Kidney tubule cell (primary cell): ENCODE measurements at regions not wholly inside any gene's neighbourhood (a gene's known extent, or its start where the extent isn't known, plus 50 kb on each side); places are given as distances from the start of the nearest gene placed in this dataset.
A peak's percentile ranks its signal among the peaks of the same experiment; 100 is the strongest.

Source experiments
- DNase-seq: peaks from one replicate; pipeline ENCODE4 v3.0.0-alpha.2; 2018; ENCODE audit warnings: low spot score

DNA sequence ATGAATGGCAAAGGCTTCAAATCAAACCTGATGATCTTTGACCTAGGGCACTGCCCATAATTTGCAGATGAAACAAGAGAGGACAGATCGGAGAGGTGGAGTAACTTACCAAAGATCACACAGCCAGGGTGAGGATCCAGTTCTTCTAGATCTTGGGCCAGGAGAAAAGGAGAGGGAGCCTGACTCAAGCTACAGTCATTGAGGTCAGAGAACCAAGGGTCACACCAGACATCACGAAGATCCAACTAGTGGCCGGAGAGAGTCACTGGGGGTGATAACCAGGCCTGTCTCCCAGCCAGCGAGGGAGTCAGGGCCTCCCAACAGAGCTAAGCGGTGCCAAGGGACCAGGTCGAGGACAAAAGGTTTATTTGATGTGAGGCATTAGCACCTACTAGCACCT, 115.0 kb downstream of the RIPK4 start:
- peak; percentile 23 for DNase-seq

DNA sequence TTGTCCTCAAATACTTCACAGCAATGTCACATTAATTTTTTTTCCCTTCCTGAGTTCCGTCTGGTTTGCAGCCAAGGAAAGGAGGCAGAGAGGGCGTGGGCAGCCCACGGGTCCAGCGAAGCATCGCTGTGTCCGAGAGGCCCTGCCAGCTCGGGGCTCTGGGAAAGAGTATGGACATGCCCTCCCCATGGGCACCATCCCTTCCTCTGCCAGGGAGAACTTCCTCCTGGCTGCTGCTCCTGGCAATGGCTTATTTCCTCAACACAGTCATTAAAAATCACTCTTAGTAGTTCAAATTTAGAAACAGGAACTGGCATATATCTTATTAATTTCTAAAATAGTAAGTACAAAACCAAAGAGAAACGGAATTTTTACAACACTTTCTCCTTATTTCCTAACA, 115.4 kb downstream of the RIPK4 start:
- DNase-seq = no peak

DNA sequence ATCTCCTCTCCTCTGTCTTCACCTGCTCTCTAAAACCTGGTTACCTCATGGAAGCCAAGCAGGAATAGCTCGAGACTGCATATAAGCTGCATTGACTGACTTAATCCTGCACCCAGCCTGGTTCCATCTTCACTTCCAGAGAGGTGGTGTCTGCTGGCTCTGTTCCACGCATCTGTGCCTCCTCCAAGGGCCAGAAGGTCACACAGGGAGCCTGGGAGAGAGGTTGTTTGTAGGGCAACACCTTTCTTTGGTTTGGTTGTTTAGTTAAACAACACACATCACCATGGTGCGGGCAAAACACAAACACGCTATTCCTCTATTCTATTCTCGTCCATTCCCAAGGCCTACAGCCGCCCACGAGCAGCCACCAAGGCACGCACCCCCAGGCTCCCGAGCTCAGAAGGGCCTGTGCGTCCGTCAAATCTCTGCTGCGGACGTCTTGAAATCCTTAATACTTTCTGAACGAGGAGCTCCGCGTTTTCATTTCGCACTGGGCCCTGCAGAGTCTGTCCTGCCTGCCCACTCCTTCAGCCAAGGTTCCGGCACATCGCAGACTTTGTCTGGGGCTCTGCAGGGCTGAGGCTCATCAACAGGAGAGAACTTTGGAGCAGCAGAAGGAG, 116.2 kb downstream of the RIPK4 start:
- no peak for DNase-seq

GRCh38 chr21:41648591-41649031, 118.2 kb downstream of the RIPK4 start:
- peak; percentile 64 for DNase-seq

DNA sequence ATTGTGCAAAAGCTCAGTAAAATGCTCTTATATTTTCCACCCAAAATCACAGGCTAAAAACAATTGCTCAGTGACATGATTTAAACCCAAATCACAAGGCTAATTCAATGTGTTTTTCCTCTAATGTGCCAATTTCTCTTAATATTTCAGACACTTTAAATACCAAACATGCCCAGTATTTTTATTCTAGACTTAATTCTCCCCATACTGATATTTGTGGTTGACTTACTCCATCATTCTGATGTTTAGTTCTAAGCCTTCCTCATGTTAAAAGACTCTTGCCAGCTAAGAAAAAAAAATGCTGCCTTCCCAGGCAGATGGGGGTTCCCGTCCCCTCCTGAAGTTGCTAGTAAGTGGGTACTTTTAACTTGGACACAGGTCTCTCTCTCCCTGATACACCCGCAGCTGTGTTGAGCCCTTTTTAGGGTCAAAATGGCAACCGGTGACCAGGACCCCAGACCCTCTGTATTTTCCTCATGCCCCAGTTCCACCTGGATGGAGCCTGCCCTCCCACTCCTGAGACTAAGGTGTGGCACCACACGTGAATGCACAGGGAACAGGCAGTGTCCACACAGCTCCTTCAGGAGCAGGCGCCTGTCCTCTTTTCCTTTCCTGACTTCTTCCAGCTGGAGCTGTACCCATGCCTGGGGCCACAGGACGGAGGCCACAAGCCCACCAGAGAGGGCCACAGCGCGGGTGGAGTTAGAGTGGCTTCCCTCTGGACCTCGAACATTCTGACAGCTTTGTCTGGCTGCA, 118.9 kb downstream of the RIPK4 start:
- no peak for DNase-seq

- DNase-seq = no peak
Measured at GRCh38 chr21:41643246-41643966, 123.4 kb downstream of the RIPK4 start.

DNA sequence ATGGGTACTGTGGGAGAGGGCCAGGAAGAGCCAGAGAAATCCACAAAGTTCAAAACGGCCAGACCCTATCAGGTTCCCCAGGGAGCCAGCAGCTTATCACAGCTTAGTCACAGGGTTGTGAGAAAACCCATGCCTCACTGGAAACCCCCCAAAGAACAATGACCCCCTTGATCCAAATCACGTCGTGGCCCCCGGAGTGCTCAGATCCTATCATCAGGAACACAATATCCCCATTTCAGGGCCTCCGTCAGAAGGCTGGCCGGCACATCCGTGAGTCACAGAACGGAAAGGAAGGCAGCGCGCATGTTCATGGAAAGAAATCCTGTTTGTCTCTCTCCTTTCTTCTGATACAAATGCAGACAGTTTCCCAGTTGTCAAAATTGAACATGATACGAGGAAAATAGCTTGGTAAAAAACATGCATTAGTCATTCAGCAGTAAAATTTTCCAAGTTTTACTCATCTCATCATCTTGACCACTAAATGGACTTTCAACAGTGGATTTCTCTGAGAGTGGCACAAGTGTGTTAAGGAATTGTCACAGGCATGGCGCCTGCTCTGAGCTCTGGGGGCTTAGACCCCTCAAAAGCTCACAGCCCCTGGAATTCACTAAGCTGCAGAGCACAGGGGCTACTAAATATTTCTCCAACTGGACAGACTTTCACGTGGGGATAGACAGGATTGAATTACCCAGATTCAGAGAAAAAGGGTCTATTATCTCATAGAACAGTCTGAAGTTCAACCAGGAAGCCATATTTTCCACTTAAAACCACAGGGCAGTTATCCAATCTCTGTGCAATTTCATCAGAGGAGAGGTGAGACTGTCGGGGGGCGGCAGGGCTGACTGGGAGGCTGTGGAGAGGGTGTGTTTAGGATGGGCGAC, 124.8 kb downstream of the RIPK4 start:
- peak; percentile 89 for DNase-seq

GRCh38 chr21:41641510-41641815, 125.4 kb downstream of the RIPK4 start:
- no peak for DNase-seq

DNA sequence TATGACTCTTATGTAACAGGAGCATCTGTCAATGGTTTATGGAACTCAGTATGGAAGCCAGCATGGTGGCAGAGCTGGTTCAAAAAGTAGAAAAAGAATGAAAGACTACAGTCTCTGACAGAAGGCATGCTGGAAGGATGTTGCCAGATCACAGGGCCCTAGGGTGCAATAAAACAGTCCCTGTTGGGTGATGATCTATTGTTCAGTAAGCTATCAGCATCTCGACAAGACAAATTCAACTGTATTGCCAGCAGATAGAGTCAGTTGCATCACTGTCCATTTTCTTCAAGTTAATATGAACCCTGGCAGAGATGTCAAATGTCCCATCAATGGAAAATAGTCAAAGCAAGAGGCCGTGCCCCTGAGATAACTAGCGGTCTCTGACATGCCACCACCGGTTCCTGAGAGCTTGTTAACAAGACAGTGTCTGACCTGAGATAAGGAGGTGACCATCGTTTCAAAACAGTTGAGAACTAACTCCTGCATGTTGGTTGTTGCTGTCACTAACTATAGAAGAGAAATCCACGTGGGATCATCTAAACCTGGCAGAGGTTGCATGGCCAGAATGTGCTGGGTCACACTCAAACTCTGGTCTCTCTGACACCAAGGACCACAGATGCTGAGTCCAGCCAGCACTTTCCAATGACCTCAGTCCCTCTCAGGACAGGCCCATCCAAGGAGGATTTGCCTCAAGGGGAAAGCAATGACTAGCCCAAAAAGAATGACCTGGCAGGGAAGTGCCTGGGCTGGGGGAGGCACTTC, 125.9 kb downstream of the RIPK4 start:
- peak; percentile 61 for DNase-seq

GRCh38 chr21:41639766-41640165, 127.1 kb downstream of the RIPK4 start:
- DNase-seq = no peak

- no peak for DNase-seq
Measured at GRCh38 chr21:41639336-41639735, 127.5 kb downstream of the RIPK4 start.

DNA sequence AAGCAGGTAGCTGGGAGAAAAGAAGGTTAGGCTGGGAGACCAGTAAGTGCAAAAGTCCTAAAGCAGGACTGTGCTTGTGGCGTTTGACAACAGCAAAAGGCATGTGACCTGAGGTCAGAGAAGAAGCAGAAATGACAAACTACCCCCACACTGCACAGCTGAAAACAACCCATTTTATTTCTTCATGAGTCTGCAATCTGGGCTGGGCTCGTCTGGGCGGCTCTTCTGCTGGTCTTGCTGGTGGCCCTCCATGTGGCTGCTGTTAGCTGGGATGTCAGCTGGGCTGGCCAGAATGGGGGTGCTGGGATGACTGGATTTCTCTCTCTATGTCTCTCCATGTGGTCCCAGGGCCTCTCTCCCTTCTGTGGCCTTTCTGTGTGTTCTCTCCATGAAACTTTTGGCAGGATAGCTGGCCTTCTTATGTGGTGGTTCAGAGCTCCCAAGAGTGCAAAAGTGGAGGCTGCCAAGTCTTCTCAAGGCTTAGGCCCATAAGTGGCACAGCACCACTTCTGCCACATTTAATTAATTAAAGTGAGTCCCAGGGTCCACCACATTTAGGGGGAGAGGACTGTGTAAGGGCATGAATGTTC, 128.6 kb downstream of the RIPK4 start:
- no peak for DNase-seq

- no peak for DNase-seq
Measured at GRCh38 chr21:41636636-41637630, 129.0 kb upstream of the TMPRSS2 start.

DNA sequence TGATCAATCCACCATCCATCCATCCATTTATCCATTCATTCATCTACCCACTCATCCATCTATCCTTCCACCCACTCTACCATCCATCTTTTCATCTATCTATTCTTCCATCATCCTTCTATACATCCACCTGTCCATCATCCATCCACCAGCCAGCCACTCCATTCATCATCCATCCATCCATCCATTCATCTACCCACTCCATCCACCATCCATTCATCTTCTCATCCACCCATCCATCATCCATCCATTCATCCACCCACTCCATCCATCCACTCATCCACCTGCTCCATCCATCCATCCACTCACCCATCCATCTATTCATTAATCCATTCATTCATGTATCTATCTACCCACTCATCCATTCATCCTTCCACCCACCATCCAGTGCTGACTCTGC, 127.9 kb upstream of the TMPRSS2 start:
- DNase-seq = no peak

DNA sequence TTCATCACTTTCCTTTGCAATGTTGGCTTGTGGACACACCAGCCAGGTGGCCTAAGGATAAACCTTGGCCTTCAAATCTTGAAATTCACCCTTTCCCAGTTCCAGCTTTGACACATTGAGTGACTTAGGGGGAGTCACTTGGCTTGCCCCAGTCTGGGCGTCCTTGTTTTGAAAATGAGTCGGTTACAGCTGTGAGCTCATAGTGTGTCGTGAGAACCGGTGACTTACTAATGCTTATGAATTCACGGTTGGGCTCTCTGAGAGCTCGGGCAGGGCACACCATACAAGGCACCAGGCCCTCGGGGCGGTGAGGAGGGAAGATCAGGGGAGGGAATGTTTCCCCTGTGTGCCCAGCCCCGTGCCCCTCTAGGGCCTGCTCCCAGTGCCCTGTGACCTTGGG, 126.9 kb upstream of the TMPRSS2 start:
- peak; percentile 87 for DNase-seq

GRCh38 chr21:41634211-41634694, 126.3 kb upstream of the TMPRSS2 start:
- peak; percentile 92 for DNase-seq

GRCh38 chr21:41633627-41634026, 125.7 kb upstream of the TMPRSS2 start:
- no peak for DNase-seq

DNA sequence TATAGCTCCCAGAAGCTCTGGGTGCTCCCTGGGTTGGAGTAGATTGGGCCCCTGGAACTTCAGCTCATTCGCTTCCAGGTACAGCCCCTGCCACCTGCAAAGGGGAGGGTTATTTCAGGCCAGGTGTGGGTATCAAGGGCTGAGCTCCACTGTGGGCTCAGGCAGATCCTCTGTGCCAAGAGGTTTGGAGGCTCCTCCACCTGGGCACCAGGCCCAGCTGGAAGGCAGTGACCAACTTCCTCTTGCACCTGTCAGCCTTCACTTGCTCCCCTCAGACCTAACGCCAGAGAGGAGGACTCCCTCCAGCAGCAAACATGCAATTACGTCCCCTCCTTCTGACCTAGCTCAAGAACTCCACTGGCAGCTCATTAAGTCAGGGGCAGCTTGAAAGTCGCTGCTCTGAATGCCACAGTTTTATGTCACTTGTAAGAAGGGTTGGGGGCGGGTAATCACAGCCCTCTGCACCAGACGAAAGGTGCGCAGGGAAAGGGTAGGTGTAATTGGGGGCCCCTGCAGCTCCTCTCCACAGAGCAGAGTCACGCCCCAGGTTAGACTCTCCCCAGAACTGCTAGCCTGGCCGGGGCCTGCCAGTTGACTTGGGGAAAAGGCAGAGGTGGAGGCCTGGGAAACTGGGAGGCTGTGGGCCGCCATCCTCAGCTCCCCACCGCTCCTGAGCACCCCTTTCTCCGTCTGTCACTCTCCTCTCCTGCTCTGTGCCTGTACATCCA, 125.0 kb upstream of the TMPRSS2 start:
- no peak for DNase-seq
